ENCODE measurements at regions not wholly inside any gene's neighbourhood (a gene's known extent, or its start where the extent isn't known, plus 50 kb on each side); places are given as distances from the start of the nearest gene placed in this dataset.

DNA sequence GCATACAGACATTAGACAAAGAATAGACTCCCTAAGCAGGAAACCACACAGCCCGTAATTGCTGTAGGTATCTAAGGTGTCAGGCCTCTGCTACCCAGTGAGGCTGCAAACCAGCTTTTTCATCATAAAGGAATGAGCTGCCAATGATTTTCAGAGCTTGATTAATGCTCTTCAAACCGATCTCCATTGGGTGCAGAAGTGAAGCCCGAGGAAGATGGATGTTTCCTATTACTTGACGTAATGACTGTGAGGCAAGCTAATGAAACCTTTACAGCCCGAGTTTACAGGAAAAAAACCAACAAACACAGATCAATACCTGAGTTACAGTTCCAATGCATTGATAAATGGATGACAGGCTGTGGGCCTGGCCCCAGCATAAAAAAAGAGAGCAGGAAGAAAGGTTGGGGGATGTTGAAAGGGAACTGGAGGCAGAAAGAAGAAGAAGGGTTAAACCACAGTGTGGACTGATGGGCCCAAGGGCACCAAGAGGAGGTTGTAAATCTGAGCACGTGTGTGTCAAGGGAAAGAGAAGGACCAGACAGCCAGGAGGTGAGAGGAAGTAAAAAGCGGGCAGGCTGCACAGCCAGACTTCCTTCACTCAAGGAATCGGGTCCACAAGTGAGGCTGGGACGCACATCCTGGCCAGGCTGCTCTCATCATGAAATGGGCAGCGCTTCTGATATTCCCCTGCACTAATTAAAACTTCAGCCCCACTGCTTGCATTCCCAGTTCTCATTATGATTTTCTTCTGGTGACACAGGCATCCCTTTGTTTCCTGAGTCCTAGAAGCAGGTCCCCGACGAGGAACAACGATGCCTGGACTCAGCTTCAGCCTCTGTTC, 70.6 kb upstream of the NTM start:
- DNase-seq = no peak
- ATAC-seq = no peak

DNA sequence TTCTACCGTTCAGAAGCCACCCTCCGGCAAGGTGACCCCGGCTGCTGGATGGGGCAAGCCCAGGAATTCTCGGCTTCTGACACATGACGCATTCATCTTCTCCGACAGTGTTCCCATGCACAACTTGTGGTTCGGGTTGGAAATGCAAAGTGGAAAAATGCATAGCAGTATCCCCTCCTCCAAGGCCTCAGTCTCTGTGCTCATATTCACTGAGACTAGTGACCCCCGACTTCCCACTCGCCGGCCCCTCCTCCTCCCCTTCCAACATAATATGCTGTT, 70.0 kb upstream of the NTM start:
- no peak for DNase-seq
- ATAC-seq = no peak

DNA sequence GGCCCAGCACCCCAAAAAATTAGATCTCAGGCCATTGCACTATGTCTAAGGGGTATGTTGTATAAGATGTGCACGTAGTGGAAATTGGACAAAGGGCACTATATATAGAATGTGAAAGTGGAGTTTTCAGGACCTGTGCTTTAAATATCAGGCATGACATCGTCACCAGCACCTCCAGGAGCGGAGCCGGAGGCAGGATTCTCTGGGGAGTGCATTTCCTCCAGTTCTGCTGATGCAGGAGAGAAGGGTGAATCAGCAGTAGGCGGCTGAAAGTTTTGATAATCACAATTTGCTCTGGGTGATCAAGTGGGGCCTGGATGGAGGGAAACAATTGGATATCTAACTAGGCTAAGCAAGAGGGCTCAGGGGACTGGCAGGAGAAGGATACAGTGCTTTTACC, 69.1 kb upstream of the NTM start:
- ATAC-seq (no peak), DNase-seq (no peak)

DNA sequence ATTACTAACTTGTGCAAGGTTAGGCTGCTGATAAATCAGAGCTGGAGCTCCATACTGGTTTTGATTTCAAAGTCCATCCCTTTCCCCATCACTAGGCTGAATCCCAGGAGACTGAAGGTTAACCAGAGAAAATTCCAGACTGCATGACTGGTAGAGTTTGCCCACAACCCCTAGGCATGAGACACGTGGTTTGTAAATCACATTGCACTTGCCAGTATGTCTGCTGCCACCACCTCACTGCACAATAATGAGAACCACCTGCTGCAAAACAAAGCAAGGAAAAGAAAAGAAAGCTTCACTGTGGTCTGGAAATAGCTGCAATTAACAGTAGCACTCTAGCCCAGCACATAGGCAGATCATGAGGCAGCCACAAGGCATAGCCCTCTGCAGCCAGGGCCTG, 67.6 kb upstream of the NTM start:
- ATAC-seq (no peak), DNase-seq (no peak)

DNA sequence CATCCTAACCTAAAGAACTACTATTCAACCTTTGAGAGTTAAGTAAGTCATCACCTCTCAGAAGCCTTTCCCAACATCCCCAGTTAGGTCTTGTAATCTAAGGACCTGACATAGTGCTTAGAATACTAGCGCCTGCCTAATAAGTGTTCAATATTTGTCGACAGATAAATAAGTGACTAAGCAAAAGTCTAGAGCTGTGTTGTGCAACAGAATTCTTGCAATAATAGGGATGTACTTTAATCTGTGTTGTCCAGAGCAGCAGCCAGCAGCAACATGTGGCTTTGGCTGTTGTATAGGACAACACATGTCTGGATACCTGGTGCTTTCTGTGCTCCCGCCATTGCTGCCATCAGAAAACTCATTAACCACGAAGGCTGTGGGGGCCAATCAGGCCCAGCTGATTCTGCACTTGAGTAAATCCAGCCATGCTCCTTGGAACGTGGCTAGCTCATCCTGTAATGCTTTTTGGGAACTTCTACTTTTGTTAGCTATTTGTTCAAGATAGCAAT, 66.8 kb upstream of the NTM start:
- no peak for DNase-seq
- ATAC-seq = no peak

DNA sequence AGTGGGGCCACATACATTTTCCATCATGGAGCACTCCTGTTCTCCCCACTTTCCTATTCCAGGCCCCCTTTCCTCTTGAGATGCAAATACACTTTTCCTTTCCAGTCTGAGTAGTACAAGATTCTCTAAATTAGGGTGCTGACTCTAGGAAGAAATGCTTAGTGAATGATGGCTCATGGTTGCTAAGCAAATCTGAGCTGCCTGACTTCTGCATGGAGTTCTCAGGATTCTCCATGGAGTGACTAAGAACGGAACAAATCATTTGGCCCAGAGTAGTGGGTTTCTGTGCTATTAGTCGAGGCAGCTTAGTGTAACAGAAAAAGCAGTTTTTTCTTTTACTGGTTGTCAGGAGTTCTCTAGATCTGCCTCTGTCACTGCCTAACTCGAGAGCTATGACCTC, 65.4 kb upstream of the NTM start:
- DNase-seq (no peak), ATAC-seq (no peak)

DNA sequence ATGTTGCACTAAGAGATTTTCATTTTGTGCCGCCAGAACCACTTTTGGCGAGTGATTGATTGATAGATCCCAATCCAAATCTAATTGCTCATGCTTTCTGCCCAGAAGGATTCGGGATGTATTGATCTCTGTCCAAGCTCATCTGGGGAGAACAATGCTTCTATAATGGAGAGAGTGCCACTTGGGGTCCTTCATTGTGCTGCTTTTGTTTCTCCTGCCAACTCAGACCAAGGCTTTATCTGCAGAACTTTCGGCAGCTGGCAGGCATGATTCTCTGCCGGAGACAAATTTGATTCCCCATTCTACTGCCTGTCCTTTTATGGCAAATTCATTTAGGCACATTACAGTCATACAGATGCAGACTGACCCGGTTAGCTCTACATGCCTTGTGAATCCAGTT, 62.9 kb upstream of the NTM start:
- no peak for ATAC-seq
- DNase-seq = no peak

DNA sequence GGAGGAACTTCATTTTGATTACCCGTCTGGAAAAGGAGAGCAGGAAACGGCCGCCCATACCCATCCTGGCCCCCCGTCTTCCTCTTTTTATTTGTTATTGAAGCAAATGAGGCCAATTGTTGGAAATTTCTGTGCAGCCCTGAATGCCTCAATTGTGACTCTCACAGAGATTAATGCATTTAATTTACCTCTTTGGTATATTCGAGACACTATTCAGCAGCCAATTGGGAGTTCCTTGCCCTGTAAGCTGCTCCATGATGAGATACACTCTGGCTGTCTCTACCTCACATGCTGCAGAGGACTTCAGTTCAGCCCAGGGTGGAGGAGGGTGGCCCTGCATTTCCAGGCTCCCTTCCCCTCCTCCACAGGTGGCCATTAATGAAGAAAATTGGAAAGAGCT, 60.6 kb upstream of the NTM start:
- DNase-seq = no peak
- no peak for ATAC-seq

DNA sequence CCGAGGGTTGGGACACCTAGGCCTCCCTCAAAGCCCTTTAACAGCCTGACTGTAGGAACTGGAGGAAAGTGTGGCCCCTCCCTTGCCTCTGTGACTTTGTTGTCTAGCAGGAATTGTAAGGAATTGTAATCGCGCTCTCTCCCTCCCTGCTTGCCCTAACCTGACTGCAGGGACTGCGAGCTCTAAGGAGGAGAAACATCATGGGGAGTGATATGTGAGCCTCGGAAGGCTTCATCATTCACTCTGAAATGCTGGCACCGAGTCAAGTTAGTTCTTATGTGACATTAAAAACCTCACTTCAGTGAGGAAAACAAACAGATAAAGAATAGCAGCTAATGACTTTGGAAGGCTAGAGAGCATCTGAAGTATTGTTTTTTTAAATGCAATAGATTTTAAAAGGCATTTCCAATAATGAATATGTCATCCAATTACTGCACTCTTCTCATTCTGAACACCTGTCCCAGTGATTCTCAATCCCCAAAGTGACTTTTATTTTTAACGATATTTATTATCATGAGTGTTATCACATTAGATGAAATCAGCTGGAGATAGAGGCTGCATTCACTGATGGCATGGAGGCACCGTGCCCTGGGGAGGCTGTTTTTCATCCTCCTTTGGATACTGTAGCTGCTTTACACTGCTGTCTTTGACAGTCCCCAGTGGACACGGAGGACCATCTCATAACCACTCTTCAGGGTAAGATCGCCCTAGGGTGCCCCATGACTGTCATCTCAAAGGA, 58.5 kb upstream of the NTM start:
- DNase-seq (no peak), ATAC-seq (no peak)
